WI38 (cell line): ENCODE measurements at regions not wholly inside any gene's neighbourhood (a gene's known extent, or its start where the extent isn't known, plus 50 kb on each side); places are given as distances from the start of the nearest gene placed in this dataset.

Experiments used
- H3K4me3 ChIP-seq: 2 replicates; pipeline ENCODE4 v1.5.1; 2011; ENCODE audit warnings: low read depth, mild to moderate bottlenecking, control low read depth, low read length
- TF ChIP-seq, protein P1 (sequence below): IDR thresholded peaks from 2 replicates; pipeline ENCODE4 v1.5.1; 2012; ENCODE audit warnings: low read depth, mild to moderate bottlenecking, control low read depth, low read length

DNA sequence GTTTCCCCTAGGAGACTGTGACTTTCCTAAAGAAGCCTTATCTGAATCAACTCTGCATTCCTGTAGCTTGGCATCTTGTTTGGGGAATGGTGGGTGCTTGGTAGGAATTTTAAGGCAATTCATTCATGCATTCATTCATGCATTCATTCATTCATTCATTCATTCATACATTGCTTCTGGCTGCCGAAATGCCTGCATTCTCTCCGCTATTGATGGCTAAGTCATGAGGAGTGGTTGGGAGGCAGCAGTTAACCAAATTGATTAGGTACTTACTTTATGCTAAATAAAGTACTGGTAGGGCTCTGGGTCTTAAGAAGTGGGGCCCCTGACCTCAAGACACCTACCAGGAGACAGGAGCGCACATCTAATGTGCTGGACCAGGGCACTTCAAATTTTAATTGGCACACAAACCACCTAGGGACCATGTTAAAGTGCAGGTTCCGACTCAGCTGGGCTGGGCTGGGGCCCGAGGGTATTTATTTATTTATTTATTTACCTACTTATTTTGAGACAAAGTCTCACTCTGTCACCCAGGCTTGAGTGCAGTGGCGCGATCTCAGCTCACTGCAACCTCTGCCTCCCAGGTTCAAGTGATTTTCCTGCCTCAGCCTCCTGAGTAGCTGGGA is 127.6 kb downstream of the ANKRD60 start:
- TF ChIP-seq, protein P1, sequence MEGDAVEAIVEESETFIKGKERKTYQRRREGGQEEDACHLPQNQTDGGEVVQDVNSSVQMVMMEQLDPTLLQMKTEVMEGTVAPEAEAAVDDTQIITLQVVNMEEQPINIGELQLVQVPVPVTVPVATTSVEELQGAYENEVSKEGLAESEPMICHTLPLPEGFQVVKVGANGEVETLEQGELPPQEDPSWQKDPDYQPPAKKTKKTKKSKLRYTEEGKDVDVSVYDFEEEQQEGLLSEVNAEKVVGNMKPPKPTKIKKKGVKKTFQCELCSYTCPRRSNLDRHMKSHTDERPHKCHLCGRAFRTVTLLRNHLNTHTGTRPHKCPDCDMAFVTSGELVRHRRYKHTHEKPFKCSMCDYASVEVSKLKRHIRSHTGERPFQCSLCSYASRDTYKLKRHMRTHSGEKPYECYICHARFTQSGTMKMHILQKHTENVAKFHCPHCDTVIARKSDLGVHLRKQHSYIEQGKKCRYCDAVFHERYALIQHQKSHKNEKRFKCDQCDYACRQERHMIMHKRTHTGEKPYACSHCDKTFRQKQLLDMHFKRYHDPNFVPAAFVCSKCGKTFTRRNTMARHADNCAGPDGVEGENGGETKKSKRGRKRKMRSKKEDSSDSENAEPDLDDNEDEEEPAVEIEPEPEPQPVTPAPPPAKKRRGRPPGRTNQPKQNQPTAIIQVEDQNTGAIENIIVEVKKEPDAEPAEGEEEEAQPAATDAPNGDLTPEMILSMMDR = no peak
- H3K4me3 ChIP-seq = no peak overlapping the region

DNA sequence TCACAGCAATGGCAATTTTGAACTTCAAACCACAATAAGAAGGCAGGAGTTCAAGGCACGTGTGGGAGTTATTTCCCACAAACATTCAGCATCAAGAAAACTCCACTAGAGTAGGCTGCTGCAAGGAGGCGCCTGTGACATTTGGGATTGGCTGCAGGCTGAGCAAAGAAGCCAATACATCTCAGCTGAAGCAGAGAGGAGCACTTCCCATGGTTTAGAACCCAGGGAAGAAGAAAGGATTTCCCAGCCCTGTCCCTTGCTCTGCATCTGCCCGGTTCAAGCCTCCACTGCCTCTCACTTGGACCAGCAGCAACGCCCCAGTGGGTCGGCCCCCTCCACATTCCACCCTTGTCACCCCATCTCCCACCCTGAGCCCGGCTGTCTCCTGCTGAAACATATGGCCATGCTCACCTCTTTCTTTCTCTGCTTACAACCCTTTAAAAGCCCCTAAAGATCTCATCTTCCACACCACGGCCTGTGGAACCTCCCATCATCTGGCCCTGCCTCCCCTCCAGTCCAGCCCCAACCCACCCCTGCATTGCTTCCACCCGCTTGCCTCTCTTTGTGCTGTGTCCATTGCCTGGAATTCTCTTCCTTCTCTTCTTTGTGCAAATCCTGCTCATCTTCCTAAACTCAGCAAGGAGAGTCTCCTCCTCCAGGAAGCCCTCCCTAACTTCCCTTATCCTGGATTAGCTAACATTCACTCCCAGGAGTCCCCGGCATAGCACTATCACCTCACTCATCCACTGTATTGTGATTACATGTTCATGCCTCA is 128.3 kb downstream of the ANKRD60 start:
- H3K4me3 ChIP-seq = no peak overlapping the region
- TF ChIP-seq, protein P1 = no peak

DNA sequence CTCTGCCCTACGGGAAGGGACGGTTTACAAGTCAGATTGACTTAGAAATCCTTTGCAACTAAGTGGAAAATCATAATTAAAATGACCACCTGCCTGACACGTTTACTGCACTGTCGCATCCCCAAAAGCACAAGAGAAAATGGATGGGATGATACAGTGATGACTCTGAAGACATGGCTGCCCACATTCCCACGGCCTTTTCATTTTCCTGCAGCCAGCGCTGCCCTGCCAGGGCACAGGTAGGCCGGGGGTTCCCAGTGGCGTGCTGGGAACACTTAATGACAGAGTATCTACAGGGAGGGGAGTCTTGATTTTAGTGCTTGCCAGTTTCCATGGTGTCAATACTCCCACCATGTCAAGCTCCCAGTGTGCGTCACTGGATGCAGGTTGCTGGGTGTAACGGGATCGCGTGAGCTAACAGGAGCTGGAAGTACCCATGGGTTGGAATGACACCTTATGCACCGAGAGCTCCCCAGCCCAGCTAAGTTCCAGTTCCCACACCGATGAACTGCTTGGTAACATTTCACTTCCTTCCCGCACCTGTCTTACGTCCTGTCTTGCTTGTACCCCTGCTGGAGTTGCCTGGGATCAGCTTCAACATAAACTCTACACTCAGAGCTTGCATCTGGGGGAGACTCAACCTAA is 129.0 kb downstream of the ANKRD60 start:
- H3K4me3 ChIP-seq = no peak overlapping the region
- TF ChIP-seq, protein P1 = no peak

DNA sequence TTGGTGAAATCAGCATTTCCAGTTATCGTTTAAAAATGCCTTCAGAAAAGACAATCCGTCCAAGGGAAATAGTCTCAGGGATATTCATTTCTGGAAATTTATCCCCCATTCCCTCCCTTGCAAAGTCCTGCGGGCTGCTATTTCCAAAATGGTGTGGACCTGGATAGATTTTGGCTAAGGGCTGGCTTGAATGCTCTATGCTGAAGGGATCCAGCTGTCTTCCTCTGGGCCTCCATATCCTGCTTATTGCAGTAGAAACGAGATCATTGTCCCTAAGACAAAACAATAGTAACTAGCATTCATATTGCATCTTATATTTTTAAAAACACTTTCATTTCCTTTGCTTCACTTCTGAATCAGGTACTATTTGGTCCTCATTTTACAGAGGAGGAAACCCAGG is 129.9 kb downstream of the ANKRD60 start:
- TF ChIP-seq, protein P1 = no peak
- H3K4me3 ChIP-seq = no peak overlapping the region

DNA sequence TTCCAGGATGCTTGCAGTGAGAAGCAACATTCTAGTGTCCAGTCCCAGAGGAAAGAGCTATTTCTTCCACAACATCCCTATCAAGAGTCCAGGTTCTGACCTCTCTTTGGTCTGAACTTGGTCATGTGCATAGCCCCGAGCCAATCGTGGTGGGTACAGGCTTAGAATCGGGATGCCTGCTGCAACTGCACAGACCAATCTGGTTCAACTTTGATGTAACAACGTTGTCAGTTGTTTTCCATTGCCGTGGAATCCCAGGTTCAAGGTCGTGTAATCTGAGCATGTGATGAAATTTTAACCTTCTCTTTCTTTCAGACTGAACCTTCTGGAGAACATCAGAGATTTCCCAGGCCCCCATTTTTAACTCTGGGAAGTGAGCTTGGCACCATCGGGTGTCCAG is 130.5 kb downstream of the ANKRD60 start:
- TF ChIP-seq, protein P1 = no peak
- no peak overlapping the region for H3K4me3 ChIP-seq

DNA sequence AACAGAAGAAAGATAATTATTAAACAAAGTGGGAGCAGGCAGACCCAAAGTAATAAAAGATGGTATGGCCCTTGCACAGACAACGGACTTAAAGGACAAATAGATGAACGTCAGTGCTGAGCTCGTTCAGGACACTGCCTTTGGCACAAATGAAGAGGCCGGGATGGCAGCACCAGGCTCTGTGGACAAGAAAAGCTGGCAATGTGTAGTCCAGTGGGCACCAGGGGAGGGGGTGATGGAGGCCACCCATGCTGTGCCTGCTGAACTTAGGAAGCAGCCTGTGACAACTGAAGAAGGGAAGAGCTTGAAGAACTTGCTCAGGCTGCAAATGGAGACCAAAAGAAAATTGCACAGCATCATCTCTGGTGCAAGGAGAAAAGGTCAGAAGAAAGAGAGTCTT is 131.0 kb downstream of the ANKRD60 start:
- TF ChIP-seq, protein P1 = no peak
- no peak overlapping the region for H3K4me3 ChIP-seq
